Coronary artery (tissue), 2 donors: ENCODE measurements at regions not wholly inside any gene's neighbourhood (a gene's known extent, or its start where the extent isn't known, plus 50 kb on each side); places are given as distances from the start of the nearest gene placed in this dataset.

Experiments
- DNase-seq: peaks from one replicate; pipeline ENCODE4 v3.0.0-alpha.2; 2017; ENCODE audit warnings: low spot score
- H3K27ac ChIP-seq, 2 donors: fragments of 200-600 bp; sonication (generic); one replicate each; pipeline ENCODE4 v1.5.1; 2016 to 2019
- H3K4me3 ChIP-seq: fragments of 200-600 bp; sonication (generic); 2 replicates; pipeline ENCODE4 v1.5.1; 2016; ENCODE audit warnings: mild to moderate bottlenecking, moderate library complexity
- CTCF ChIP-seq: fragments of 200-600 bp; sonication (generic); IDR thresholded peaks from one replicate; pipeline ENCODE4 v1.5.1; 2019; ENCODE audit warnings: antibody characterized with exemption

DNA sequence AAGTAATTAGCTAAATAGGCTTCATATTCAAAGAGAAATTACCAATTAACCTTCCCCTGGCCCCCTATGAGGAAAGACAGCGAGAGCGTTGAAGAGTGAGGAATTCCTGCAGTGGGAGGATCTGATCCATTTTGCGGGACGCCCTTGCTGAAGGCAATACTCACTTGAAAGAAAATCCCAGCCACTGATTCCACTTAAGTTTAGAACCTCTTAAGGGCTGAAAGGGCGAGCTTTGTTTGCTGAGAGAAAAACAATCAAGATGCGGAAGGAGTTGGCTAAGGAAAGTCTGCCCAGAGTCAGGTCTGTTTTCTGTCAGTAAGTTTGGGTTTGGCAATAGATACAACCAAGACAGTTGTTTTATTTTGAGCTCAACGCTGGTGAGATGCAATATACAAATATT is 102.8 kb upstream of the GBE1 start:
- Histone ChIP-seq H3K4me3 (no peak overlapping the region), H3K27ac (no peak overlapping the region)
- no peak for DNase-seq
- TF ChIP-seq CTCF = no peak

- TF ChIP-seq CTCF = no peak
- Histone ChIP-seq H3K27ac (no peak overlapping the region), H3K4me3 (no peak overlapping the region)
- no peak for DNase-seq
Measured at GRCh38 chr3:81863756-81864155, 102.3 kb upstream of the GBE1 start.

GRCh38 chr3:81861593-81861992 is 100.1 kb upstream of the GBE1 start:
- DNase-seq = no peak
- Histone ChIP-seq H3K4me3 (no peak overlapping the region), H3K27ac (no peak overlapping the region)
- no peak for TF ChIP-seq CTCF

DNA sequence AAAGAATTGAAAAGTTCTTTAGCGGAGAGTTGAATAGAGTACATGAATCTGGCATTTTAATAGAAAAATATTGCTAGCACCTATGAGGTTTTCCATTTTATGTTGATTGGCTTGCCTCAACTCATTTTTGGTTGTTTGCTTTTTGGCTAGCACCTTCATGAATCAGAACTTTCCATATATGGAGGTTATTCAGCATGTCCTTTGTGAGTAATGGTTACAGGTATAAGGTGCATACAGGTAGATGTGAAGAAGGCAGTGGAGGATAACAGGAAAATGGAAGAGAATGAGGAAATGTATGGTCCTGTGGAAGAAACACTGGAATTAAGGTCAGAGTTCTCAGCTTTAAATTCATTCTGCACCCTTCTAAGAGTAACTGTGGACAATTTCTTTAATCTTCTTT is 98.1 kb upstream of the GBE1 start:
- DNase-seq = no peak
- TF ChIP-seq CTCF = no peak
- H3K4me3 ChIP-seq = no peak overlapping the region
- H3K27ac ChIP-seq = no peak overlapping the region

- no peak for TF ChIP-seq CTCF
- no peak for DNase-seq
- H3K27ac ChIP-seq = no peak overlapping the region
- H3K4me3 ChIP-seq = no peak overlapping the region
Measured at GRCh38 chr3:81853431-81853830, 92.0 kb upstream of the GBE1 start.

- Histone ChIP-seq H3K27ac (no peak overlapping the region), H3K4me3 (no peak overlapping the region)
- no peak for TF ChIP-seq CTCF
- DNase-seq = no peak
Measured at GRCh38 chr3:81851176-81851575, 89.7 kb upstream of the GBE1 start.

- no peak overlapping the region for H3K27ac ChIP-seq
- DNase-seq = no peak
- TF ChIP-seq CTCF = no peak
- no peak overlapping the region for H3K4me3 ChIP-seq
Measured at GRCh38 chr3:81846988-81847387, 85.5 kb upstream of the GBE1 start.
